DMS53 (cell line): ENCODE measurements at regions not wholly inside any gene's neighbourhood (a gene's known extent, or its start where the extent isn't known, plus 50 kb on each side); places are given as distances from the start of the nearest gene placed in this dataset.

Experiments used
- DNase-seq: peaks from one replicate; lab custom pipeline; 2025; lab: John Stamatoyannopoulos, UW

- DNase-seq: no peak
These were observed 174.1 kb upstream of the EEA1 start for GRCh38 chr12:93103154-93103553.

DNA sequence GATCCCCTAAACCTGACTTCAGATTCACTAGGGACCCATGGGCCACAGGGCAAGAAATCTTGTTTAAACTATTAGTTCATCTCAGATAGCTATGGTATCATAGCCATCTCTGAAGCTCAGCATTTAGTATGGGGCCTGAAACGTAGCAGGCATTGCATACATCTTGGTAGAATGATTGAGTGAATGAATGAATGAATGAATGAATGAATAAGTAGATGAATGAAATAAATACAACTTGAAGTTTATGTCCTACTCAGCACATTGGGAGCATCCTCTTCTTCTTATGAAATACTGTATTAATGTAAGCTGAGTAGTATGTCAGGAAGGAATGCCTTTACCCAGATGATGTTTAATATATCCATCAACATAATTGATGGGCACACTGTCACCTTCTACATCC lies 175.4 kb upstream of the EEA1 start:
- DNase-seq: no peak

- no peak for DNase-seq
These were observed 177.8 kb upstream of the EEA1 start for GRCh38 chr12:93106910-93107309.

DNA sequence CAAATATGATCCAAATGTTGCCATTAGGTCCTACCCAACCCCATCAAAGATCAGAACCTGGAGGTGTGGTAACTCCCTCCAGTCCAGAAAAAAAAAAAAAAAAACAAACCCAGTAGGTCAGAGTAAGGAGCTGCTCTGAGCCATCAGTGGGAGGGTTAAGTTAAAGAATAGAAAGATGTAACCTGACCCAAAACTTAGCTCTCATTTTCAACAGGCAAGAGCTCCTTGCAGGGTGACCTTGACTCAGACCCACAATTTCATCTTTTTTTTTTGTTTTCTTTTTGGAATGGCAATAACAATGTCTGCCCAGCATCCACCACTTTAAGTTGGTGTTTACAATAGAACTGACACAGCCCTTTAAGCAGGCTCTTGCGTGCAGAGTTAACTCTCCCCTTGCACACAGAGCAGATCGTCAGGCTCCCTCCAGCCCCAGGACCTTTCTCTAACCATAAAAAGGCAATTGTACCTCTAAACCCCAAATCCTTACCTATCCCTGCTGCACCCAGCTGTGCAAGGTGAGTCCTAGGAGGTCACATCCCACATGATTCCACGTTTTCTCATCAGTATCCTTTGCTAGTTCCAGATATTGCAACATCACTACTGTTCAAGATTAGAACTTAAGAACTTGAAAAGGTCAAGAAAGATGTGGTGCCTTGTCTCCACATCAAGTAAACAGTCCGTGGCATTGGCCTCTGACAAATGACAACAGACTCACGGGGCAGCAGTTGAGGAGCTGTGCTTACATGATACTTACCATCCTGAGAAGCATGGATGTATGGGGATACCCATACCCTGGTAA lies 178.6 kb upstream of the EEA1 start:
- DNase-seq: no peak

GRCh38 chr12:93108985-93109384 lies 179.9 kb upstream of the EEA1 start:
- DNase-seq: no peak

DNA sequence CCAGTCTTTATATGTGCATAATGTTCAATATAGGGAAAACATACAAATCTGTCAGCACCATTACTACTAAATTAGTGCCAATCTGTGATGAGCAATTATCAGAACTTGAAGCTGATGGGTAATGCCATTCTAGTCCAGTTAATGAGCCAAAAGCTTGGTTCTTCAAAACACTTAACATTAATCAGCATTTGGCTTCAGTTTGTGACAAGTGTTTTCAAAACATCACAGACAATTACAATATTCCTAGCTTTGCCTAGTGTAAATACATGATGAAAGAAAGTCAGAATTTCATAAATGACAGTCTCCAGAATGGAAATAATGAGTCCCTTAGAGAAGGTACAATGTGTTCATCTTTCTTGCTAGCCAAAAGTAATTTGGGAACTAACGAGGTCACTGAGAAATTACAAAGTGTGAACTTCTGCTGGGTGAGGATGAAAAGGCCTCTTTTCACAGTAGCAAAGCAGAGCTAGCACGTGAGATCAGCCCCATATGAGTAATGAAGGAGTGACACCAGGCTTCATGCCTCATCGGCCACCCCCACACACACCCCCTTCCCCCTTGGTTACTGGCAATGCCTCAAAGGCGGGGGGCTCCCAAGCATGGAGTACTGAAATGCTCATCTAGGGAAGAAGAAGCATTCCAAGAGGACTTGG lies 180.6 kb upstream of the EEA1 start:
- DNase-seq: no peak

GRCh38 chr12:93111773-93112172 lies 182.7 kb upstream of the EEA1 start:
- DNase-seq: no peak

- DNase-seq: no peak
These were observed 184.4 kb upstream of the EEA1 start for GRCh38 chr12:93113317-93114006.

DNA sequence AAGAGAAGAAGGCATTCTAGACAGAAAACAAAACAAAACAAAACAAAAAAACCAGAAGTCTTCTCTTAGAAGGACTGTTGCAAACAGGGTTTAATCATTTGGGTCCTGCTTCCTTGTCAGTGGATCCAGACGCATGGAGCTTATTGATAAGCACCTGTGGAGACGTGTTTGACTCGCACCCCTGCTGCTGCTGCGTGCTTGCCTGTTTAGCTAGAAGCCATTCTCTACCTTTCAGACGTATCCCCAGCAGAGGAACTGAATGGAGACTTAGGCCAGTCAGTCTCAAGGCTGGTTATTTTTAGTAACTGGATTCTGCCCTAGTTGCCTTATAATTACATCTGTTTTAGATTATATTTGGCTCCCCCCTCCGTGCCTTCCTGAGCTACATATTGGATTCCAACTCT lies 186.1 kb upstream of the EEA1 start:
- no peak for DNase-seq

DNA sequence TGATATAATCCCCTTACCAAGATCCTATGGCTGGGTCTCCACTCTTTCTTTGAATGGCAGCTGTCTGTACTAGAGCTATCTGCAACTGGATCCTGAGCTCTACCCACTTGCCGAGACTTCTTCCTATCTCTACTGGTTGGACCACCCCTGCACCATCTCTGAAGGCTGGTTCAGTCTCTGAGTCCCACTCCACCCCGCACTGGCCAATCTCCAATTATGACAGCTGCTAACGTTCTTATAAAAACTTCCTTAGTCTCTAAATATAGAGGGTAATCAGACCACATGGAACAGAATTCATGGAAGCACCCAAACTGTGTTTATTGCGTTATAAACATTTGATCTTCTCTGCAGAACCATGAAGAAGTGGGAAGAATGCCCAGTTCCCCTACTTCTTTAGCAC lies 186.6 kb upstream of the EEA1 start:
- no peak for DNase-seq

DNA sequence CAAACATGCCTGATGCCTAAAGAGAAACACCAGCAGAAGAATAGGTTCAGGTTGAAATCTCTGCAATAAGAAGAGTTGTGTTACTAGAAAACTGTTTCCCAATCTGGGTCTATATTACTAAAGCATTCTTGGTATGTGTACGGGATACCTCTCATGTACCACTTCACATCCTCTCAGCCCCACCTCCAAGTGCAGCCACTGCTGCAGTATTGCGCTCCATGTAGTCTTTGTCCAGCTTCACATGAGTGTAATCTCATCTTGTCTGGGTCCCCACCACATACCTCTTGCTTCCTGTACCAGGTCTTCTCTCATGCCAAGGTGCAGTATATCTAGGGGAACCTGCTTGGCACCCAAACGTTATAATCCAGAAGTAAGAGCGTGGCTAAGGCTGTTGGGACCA lies 187.5 kb upstream of the EEA1 start:
- DNase-seq: peak; percentile 22

DNA sequence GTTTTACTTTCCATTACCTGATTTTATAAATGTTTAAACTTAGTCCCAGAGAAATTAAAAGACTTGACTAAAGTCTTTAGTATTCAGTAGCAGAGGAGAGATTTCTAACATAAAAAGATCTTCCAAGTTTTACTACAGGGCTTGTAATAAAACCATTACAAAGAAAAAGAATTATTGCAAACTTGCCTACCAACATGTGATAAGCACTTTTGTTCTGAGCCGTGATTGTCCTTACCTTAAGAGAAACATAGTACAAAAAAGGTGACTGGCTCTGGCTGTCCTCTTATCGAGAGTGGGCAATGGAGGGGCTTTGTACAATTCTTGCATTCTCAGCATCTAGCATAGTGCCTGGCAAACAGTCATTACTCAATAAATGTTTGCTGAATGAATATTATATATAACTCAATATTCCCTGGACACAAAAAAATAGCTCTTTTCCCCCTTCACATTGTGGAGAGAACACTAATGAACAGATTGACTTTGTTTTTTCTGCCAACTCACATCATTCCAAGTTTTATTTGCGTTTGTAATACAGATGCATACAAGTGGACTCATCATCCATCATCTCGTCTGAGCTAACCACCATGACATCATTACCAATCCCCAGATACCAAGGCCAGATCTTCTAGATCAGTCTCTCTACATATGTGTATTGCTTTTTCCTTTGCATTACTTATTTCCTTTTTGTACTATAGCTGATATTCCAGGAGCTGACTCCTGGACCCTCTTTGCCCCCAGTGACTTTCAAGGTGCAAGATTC lies 192.8 kb upstream of the EEA1 start:
- peak; percentile 41 for DNase-seq

GRCh38 chr12:93122569-93123091 lies 193.5 kb upstream of the EEA1 start:
- DNase-seq: no peak

DNA sequence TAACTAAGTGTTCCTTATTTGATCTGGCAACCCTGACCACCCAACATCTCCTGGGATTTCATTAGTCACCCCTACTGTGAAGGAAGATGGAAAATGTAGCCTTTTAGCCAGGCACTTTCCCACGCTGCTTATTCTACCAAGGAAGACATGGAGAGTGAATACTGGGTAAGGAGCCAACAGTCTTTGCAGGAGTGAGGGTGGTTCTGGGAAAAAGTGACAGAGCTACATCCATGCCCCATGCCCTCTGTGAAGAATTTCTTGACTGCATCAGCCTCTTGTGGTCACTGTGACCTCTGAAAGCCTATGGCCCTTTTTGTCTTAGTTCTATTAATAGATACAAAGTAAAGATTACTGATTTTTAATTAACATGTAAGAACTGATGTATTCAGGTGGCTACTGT lies 196.0 kb upstream of the EEA1 start:
- no peak for DNase-seq

GRCh38 chr12:93126069-93126474 lies 197.0 kb upstream of the EEA1 start:
- no peak for DNase-seq

DNA sequence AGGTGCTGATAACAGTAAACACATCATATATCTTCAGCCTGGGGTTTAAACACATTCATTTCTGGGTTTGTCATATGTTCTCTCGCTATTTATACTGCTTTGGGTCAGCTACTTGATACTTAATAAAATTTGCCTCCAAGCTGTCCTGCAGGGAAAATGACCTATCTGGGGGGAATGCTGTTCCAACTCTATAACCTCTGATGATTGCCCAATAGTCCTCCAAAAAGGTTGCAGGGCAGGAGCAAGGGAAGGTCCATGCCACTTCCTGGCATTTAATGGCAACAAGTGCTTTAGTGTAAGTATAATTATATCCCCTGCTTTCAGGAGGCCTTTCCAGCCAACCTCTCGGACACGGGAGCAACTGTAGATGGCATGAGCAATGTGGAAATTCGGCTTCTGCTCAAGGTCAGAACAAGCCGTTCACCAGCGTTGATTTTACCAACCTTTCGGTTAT lies 198.0 kb upstream of the EEA1 start:
- DNase-seq: no peak

- peak; percentile 72 for DNase-seq
These were observed 198.7 kb upstream of the EEA1 start for GRCh38 chr12:93127582-93128331.

DNA sequence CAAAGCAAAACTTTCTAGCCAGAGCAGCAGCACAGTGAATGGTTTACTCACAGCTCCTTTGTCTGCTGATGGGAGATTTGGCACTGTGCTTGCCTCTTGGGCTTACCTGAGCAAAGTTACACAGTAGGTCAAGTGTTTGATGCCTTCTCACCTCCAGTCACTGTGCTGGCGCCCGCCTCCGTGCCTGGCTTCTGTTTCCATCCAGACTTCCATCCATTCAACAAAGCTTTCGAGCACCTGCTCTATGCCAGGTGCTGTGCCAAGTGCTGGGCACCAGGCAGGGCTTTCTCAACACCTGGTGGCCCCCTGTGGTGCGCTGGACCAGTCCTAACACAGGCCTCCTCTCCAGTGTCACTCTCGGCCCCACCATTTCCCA lies 199.2 kb upstream of the EEA1 start:
- DNase-seq: peak; percentile 82

- DNase-seq: no peak
These were observed 201.4 kb upstream of the EEA1 start for GRCh38 chr12:93130366-93131054.

DNA sequence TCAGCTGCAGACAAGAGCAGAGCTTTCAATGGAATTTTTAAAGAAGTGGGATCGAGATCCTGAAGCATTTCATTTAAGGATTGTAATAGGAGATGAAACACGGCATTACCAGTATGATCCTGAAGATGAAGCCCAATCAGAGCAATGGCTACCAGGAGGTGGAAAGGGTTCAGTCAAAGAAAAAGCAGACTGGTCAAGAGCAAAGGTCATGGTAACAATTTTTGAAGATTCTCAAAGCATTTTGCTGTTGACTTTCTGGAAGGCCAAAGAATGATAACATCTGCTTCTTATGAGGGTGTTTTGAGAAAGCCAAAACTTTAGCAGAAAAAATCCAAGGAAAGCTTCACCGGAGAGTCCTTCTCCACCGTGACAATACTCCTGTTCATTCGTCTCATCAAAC lies 204.3 kb upstream of the EEA1 start:
- DNase-seq: no peak
